Endothelial cell of umbilical vein (primary cell): ENCODE measurements at regions not wholly inside any gene's neighbourhood (a gene's known extent, or its start where the extent isn't known, plus 50 kb on each side); places are given as distances from the start of the nearest gene placed in this dataset.

ENCODE experiments used
- BruUV-seq: library from RNA; stranded (reverse); fragments of 400-500 nt; replicated peaks from 2 replicates; lab custom pipeline; 2021; lab: Mats Ljungman, UMichigan
- CTCF ChIA-PET: fragments of 300-600, 350-600 bp; sonication (Branson Sonifier 250); formaldehyde crosslinking; loops from one replicate; lab custom pipeline; 2021; ENCODE audit warnings: antibody characterized with exemption, inconsistent platforms; lab: Charles Lee
- POLR2A ChIA-PET: fragments of 300-600, 350-600 bp; sonication (Branson Sonifier 250); formaldehyde crosslinking; loops from one replicate; lab custom pipeline; 2021; ENCODE audit warnings: antibody characterized with exemption, inconsistent platforms; lab: Charles Lee
- DNase-seq: peaks from one replicate; pipeline ENCODE4 v3.0.0-alpha.2; 2011; ENCODE audit warnings: low read depth, low spot score
- FAIRE-seq: peaks from 2 replicates; lab custom pipeline; 2011; peaks lifted over from hg19 to GRCh38; lab: Jason Lieb, UNC
- H2AFZ ChIP-seq: 2 replicates; pipeline ENCODE4 v1.6.0; 2012; ENCODE audit warnings: low read depth, low read length, control low read depth, inconsistent platforms
- H3K27ac ChIP-seq: 2 replicates; pipeline ENCODE4 v1.5.1; 2011; ENCODE audit warnings: low read depth, mild to moderate bottlenecking, control low read depth, low read length, moderate library complexity; ENCODE audit not compliant: insufficient read depth
- H3K27me3 ChIP-seq, 2 experiments: 2 replicates each; pipeline versions ENCODE4 v1.6.0 to v1.6.1; 2011; ENCODE audit warnings: low read length in 2 of 2, mixed read lengths in 1 of 2; ENCODE audit not compliant: control insufficient read depth in 2 of 2, insufficient read depth in 2 of 2
- H3K36me3 ChIP-seq, 2 experiments: 2 replicates in 1 of 2; 3 replicates in 1 of 2; pipeline ENCODE4 v1.5.1; 2011; ENCODE audit warnings: low read length in 2 of 2, mild to moderate bottlenecking in 1 of 2, moderate library complexity in 1 of 2; ENCODE audit not compliant: control insufficient read depth in 2 of 2, insufficient read depth in 2 of 2; ENCODE audit errors: extremely low read depth in 1 of 2
- H3K4me1 ChIP-seq: 3 replicates; pipeline ENCODE4 v1.5.1; 2011; ENCODE audit warnings: mild to moderate bottlenecking, low read length; ENCODE audit not compliant: control insufficient read depth, insufficient read depth; ENCODE audit errors: extremely low read depth
- H3K4me2 ChIP-seq: 2 replicates; pipeline ENCODE4 v1.6.1; 2011; ENCODE audit warnings: low read length, control low read depth, mixed read lengths; ENCODE audit not compliant: insufficient read depth
- H3K4me3 ChIP-seq, 3 experiments: fragments of 200-600 bp in 1 of 3; sonication (generic), shearing (Covaris generic) in 1 of 3; replicated peaks in 1 of 3; 2 replicates each; pipeline ENCODE4 v1.5.1; 2011 to 2016; ENCODE audit warnings: control low read depth in 3 of 3, low read length in 3 of 3, mild to moderate bottlenecking in 2 of 3, inconsistent platforms in 1 of 3, low read depth in 1 of 3, moderate library complexity in 1 of 3; ENCODE audit not compliant: insufficient read depth in 1 of 3
- H3K79me2 ChIP-seq: 2 replicates; pipeline ENCODE4 v1.6.0; 2012; ENCODE audit warnings: low read length, inconsistent platforms; ENCODE audit not compliant: control insufficient read depth, insufficient read depth
- H3K9ac ChIP-seq: replicated peaks from 2 replicates; pipeline ENCODE3; 2011; ENCODE audit warnings: low read length, control low read depth; ENCODE audit not compliant: insufficient read depth; ENCODE audit errors: extremely low read depth
- H3K9me1 ChIP-seq: replicated peaks from 3 replicates; pipeline ENCODE4 v1.6.0; 2011; ENCODE audit warnings: mild to moderate bottlenecking, low read length; ENCODE audit not compliant: control insufficient read depth, insufficient read depth; ENCODE audit errors: extremely low read depth
- H3K9me3 ChIP-seq: replicated peaks from 2 replicates; pipeline ENCODE4 v1.5.1; 2012; ENCODE audit warnings: low read length, inconsistent platforms; ENCODE audit not compliant: control insufficient read depth, insufficient read depth
- H4K20me1 ChIP-seq: replicated peaks from 2 replicates; pipeline ENCODE3; 2011; ENCODE audit warnings: mild to moderate bottlenecking, low read length; ENCODE audit not compliant: control insufficient read depth, insufficient read depth; ENCODE audit errors: extremely low read depth
- CTCF ChIP-seq, 2 donors: IDR thresholded peaks; 1 replicate in 1 of 2; 2 replicates in 1 of 2; pipeline ENCODE4 v1.5.1; 2011; ENCODE audit warnings: low read length in 2 of 2, mild to moderate bottlenecking in 2 of 2, moderate library complexity in 2 of 2, control low read depth in 1 of 2, inconsistent platforms in 1 of 2, low read depth in 1 of 2; ENCODE audit not compliant: insufficient read depth in 1 of 2; ENCODE audit errors: extremely low read depth in 1 of 2
- EZH2 ChIP-seq: IDR thresholded peaks from 2 replicates; pipeline ENCODE4 v1.6.1; 2012; ENCODE audit warnings: borderline replicate concordance, low read depth, mild to moderate bottlenecking, moderate library complexity, low read length, inconsistent platforms; ENCODE audit not compliant: severe bottlenecking
- FOS ChIP-seq: IDR thresholded peaks from 2 replicates; pipeline ENCODE4 v1.6.1; 2011; ENCODE audit warnings: mild to moderate bottlenecking, low read length, moderate library complexity, borderline replicate concordance; ENCODE audit not compliant: insufficient read depth
- GATA2 ChIP-seq: IDR thresholded peaks from 2 replicates; pipeline ENCODE4 v1.7.0; 2011; ENCODE audit warnings: low read depth, mild to moderate bottlenecking, moderate library complexity, mixed read lengths, low read length; ENCODE audit not compliant: insufficient read length, insufficient read depth
- JUN ChIP-seq: IDR thresholded peaks from 2 replicates; pipeline ENCODE4 v1.6.1; 2011; ENCODE audit warnings: borderline replicate concordance, low read depth; ENCODE audit not compliant: insufficient read length, insufficient read depth
- MYC ChIP-seq: IDR thresholded peaks from one replicate; pipeline ENCODE4 v1.6.1; 2011; ENCODE audit warnings: mild to moderate bottlenecking, low read depth, low read length
- POLR2A ChIP-seq: IDR thresholded peaks from 2 replicates; pipeline ENCODE4 v1.6.1; 2012; ENCODE audit warnings: low read depth, mild to moderate bottlenecking, control low read depth, low read length
- POLR2AphosphoS5 ChIP-seq: IDR thresholded peaks from 2 replicates; pipeline ENCODE4 v1.6.1; 2012; ENCODE audit warnings: low read depth, mild to moderate bottlenecking, control low read depth, low read length, moderate library complexity; ENCODE audit not compliant: insufficient read depth
- dilution Hi-C: fragments of 300-500 bp; cut with MboI; formaldehyde crosslinking; loops from one replicate; pipeline ENCODE4 v1.15.0; 2019; ENCODE audit warnings: low sequenced_read_pairs; ENCODE audit not compliant: extremely low pct_ligation_motif_present
- intact Hi-C: fragments of 100-400 bp; cut with micrococcal nuclease; formaldehyde crosslinking; loops from one replicate; pipeline ENCODE4 v1.10.0; 2022
- TF ChIP-seq, protein P1 (sequence below): IDR thresholded peaks from 2 replicates; pipeline ENCODE4 v1.6.1; 2011; ENCODE audit not compliant: insufficient read depth, insufficient read length

DNA sequence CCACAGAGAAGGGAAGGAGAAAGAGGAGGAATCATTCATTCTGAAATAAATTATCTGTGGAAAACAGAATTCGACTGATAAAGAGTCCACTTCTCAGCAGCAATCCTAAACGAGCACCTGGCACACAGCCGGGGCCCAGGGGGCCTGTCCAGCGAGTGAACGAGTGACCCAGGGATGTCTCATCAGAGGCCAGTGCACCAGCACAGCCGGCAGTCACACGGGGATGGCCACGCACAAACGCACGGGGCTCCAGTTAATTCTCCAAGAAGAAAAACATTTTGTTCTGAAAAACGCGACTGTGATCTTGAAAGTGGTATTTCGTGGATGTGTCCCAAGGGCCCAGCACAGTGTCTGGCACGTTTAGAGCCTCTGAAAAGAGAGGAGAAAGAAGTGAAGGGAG lies 154.6 kb downstream of the BRD1 start:
- dilution Hi-C loops (no loop called here), intact Hi-C loops (no loop called here)
- Histone ChIP-seq H3K9me1 (no peaks in the 10 kb centered on the region), H3K27ac (no peak overlapping the region), H3K4me3 (no peak overlapping the region), H3K4me2 (no peak overlapping the region), H3K9me3 (no peaks in the 10 kb centered on the region), H3K79me2 (no peaks in the 10 kb centered on the region), H2AFZ (no peak overlapping the region), H3K9ac (no peak overlapping the region), H3K36me3 (no peaks in the 10 kb centered on the region), H3K27me3 (peaks cover 15 to 20% of the 10 kb centered on the region in 2 experiments), H3K4me1 (peaks cover 3% of the 10 kb centered on the region), H4K20me1 (no peaks in the 10 kb centered on the region)
- CTCF ChIA-PET: no interaction called here
- no TSS peak for BruUV-seq
- POLR2A ChIA-PET: no interaction called here
- TF ChIP-seq MYC (no peak), EZH2 (no peak), POLR2A (no peak), GATA2 (no peak), POLR2AphosphoS5 (no peak), JUN (no peak), CTCF (IDR thresholded peaks at IDR 0.05; ENCODE audit: extremely low read depth in 1 of 2, insufficient read depth in 1 of 2, low read depth in 1 of 2, low read length in 2 of 2) (no peak), FOS (no peak)
- TF ChIP-seq, protein P1, sequence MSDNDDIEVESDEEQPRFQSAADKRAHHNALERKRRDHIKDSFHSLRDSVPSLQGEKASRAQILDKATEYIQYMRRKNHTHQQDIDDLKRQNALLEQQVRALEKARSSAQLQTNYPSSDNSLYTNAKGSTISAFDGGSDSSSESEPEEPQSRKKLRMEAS: no peak
- no peak for DNase-seq
- FAIRE-seq: no peak
